ENCODE measurements at regions not wholly inside any gene's neighbourhood (a gene's known extent, or its start where the extent isn't known, plus 50 kb on each side); places are given as distances from the start of the nearest gene placed in this dataset.

DNA sequence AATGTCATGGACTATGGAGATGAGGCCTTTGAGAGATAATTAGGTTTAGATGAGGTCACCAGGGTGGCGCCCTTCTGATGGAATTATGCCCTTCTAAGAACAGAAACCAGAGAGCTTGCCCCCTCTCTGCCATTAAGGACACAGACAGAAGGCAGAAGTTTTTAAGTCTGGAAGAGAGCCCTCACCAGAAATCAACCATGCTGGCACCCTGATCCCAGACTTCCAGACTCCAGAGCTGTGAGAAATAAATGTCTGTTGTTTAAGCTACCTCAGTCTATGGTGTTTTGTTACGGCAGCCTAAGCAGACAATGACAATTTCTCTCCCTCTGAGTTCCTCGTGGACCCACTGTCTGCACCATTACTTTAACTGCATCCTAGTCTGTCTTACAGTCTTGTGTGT is 382.0 kb downstream of the GXYLT1 start:
- no peak for DNase-seq (ENCODE audit: low read depth)

GRCh38 chr12:41745593-41745992 is 399.1 kb downstream of the GXYLT1 start:
- no peak for DNase-seq (ENCODE audit: low read depth)

DNA sequence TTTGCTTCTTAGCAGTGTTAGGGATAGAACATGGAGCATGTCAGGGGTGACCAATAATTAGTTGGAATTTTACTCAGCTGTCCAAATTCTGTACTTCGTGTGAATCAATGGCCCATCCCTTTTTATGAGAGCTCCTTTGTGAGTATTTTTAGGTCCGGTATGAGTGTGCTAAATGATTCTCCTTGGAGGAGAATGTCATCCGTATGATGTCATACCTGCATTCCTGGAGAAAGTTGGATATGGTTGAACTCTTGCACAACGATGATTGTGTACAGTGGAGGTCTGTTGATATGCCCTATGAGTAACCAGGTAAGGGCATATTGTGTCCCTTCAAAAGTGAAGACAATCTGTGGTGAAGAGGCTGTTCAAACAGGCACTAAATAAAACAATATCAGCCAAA is 400.8 kb downstream of the GXYLT1 start:
- no peak for DNase-seq (ENCODE audit: low read depth)

DNA sequence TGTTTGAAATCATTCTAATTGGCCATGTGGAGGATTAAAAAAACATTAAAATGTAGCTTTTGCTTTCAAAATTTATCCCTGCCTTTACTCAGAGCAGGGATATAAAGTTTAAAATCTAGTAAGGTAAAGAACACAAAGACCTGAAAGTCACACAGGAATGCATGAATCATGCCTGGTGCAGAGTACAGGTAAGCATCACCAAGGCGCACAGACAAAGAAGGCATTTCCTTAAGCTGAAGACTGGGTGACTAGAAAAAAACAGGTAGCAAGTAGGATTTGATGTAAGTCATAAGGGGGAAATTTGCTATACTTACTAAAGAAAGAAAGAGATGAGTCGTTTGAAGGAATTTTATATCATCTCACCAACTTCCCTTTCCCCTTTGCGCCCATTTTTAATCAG is 405.6 kb downstream of the GXYLT1 start:
- DNase-seq (ENCODE audit: low read depth), result no peak

GRCh38 chr12:41737423-41737822 is 407.3 kb downstream of the GXYLT1 start:
- no peak for DNase-seq (ENCODE audit: low read depth)

GRCh38 chr12:41736436-41736835 is 408.2 kb downstream of the GXYLT1 start:
- DNase-seq (ENCODE audit: low read depth), result no peak

- DNase-seq (ENCODE audit: low read depth), result no peak
Observed at GRCh38 chr12:41731691-41732090, 413.0 kb downstream of the GXYLT1 start.

DNA sequence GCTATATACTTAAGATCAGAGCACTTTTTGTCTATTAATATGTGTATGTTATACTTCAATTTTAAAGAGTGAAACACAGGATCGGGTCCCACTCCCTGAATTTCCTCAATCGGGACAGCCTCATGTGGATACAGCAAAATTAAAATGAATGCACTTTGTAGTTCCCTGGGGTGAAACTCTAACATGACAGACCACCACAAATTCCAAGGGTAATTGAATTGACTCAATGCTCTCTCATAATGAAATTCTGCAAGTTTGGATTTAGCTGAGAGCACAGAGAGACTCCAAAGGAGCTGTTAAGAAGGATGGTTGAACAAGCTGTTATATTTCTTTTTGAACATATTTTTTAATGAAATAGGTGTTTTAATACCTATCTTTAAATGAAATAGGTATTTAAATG is 413.6 kb downstream of the GXYLT1 start:
- DNase-seq (ENCODE audit: low read depth), result no peak

GRCh38 chr12:41724216-41724615 is 420.5 kb downstream of the GXYLT1 start:
- no peak for DNase-seq (ENCODE audit: low read depth)

DNA sequence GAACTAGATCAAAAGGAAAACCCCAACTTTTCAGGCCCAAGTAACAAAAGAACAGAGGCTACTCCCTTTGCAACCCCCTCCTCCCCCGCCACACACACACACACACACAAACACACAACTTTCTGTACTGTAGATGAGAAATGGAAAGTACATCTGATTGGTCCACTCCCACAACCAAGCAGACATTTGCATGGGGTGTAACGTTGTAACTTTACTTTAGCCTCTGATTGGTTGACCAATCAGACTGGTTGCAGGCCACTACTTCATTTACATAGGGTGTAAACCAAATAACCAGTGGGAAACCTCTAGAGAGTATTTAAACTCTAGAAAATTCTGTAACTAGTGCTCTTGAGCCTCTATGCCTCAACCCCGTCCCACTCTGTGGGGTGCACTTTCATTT is 425.5 kb downstream of the GXYLT1 start:
- no peak for DNase-seq (ENCODE audit: low read depth)

DNA sequence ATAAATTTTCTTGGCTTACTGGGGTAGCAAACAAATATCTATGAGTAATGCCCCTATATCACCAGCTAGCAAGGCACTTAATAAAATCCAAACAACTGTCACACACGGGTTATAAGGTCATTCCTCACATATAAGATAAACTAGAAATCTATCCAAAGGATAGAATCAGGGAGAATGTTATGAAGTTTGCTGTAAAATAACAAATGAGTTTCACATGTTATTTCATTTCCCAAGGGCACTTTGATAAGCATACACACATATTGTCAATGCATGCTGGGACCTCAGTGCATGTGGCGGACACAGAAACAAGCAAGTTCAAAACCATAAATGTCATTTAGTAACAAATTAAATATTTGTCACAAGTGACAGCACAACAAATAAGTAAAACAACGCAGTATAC is 429.4 kb downstream of the GXYLT1 start:
- no peak for DNase-seq (ENCODE audit: low read depth)

DNA sequence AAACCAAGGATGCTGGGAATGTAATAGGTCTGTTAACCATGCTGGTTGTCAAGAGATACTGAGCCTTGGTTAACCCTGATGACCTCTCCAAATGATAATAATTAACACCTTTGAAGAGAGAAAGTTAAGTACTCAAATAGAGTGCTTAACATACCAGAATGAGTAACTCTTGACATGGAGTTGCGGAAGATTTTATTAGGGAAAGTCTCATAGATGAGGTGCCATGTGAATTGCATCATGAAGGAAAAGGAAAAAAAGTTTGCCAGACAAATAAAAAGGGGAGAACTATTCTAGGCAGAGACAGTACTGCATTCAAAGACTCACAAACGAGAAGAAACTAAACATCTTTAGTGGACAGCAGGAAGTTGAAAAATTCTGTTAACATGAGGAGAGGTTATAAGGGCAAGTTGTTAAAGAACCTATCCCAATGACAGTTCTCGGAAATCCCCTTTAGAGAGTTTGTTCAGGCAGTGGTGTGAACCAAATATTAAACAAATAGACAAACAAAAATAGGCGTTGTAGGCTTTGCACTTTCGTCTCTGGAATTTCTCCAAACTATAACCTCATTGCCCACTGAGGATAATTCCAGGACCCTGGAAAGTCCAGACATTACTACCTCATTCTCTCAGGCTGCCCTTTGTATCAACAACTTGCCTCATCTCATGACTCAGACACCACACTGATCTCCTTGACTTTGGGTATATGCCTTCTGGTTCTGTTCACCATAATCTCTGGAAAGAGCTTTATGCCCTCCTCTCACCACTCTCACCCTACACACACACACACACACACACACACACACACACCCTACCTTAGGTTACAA is 435.0 kb downstream of the GXYLT1 start:
- no peak for DNase-seq (ENCODE audit: low read depth)

- no peak for DNase-seq (ENCODE audit: low read depth)
Observed at GRCh38 chr12:41709012-41709411, 435.7 kb downstream of the GXYLT1 start.

DNA sequence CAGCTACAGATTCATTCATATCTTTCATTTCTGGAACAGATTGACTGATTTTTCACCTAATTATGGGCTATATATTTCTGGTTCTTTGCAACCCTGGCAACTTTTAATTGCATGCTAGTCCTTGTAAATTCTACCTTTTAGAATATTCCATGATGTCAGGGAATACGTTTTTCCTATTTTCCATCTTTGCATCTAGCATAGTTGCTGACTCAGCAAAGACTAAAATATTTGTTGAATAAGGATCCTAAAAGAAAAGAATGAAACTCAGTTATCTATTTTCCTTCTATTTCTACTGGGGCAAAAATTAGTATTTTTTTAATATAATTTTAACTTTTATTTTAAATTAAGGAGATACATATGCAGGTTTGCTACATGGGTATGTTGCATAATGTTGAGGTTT is 438.3 kb downstream of the GXYLT1 start:
- no peak for DNase-seq (ENCODE audit: low read depth)

- DNase-seq (ENCODE audit: low read depth), result no peak
Observed at GRCh38 chr12:41701943-41702601, 442.6 kb downstream of the GXYLT1 start.

DNA sequence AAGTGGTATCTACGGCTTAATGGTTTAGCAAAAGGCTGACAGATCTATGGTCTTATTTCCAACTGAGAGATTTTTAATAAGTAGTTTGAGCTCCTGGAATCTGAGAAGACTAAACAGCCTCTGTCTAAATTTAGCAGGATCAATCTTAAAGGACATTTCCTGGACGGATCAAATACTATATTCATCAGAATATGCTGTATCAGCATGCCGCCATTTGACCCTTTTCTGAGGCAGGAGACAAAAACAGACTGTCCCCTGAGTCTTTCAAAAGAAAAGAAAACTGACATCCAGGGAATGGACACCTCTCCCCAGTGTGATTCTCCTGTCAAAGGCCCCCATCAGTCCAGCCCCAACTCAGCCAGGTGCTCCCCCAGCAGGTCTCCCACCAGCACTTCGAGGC is 443.7 kb downstream of the GXYLT1 start:
- no peak for DNase-seq (ENCODE audit: low read depth)

- DNase-seq (ENCODE audit: low read depth), result no peak
Observed at GRCh38 chr12:41699658-41700057, 445.0 kb downstream of the GXYLT1 start.

DNA sequence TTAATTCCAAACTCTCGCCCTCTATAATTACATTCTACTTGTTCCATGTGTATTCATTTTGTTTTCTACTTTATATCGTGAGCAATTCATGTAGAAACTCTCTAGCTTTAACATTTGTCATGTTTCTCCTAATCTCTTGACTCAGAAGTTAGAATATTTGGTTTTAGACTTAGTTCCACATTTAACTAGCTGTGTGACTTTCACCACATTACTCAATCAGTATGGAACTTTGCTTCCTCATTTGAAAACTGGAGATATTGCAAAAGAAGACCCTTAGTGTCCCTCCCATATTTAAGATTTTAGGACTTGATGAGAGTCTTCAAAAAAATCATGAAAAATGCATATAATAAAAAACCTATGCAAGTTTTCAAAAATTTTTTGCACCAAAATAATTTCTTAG is 447.5 kb downstream of the GXYLT1 start:
- DNase-seq (ENCODE audit: low read depth), result no peak

- DNase-seq (ENCODE audit: low read depth), result no peak
Observed at GRCh38 chr12:41684997-41685396, 459.7 kb downstream of the GXYLT1 start.

- DNase-seq (ENCODE audit: low read depth), result no peak
Observed at GRCh38 chr12:41683513-41684240, 461.0 kb downstream of the GXYLT1 start.

GRCh38 chr12:41683023-41683422 is 461.7 kb downstream of the GXYLT1 start:
- no peak for DNase-seq (ENCODE audit: low read depth)

DNA sequence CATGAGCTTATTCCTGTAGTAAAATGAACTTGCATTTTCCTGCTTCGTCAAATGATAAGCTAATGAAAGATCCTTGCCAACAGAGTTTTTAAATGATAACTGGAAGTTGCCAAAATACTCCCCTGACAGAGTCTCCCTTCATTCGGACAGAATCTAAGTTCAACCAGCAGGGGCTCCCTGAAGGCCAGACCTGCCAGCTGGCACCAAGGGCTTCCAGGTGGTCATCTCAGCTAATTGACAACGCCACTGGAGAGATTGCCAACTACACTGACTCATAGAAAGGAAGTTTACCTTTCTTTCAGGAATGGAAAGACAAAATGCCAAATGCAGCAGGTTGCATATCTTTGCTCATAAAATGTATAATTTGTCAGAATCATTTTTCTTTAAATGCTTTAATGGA is 462.8 kb downstream of the GXYLT1 start:
- DNase-seq (ENCODE audit: low read depth), result no peak

- DNase-seq (ENCODE audit: low read depth), result no peak
Observed at GRCh38 chr12:41680155-41680554, 464.5 kb downstream of the GXYLT1 start.
